SK-N-MC (cell line): ENCODE measurements at regions not wholly inside any gene's neighbourhood (a gene's known extent, or its start where the extent isn't known, plus 50 kb on each side); places are given as distances from the start of the nearest gene placed in this dataset.

Experiments used
- EZH2 ChIP-seq: fragments of 200-600 bp; sonication (generic); IDR thresholded peaks from one replicate; pipeline ENCODE4 v1.6.1; 2017; ENCODE audit warnings: antibody characterized with exemption
- POLR2AphosphoS5 ChIP-seq: IDR thresholded peaks from 2 replicates; pipeline ENCODE4 v1.6.1; 2012; ENCODE audit warnings: mild to moderate bottlenecking, low read depth, low read length, borderline replicate concordance

DNA sequence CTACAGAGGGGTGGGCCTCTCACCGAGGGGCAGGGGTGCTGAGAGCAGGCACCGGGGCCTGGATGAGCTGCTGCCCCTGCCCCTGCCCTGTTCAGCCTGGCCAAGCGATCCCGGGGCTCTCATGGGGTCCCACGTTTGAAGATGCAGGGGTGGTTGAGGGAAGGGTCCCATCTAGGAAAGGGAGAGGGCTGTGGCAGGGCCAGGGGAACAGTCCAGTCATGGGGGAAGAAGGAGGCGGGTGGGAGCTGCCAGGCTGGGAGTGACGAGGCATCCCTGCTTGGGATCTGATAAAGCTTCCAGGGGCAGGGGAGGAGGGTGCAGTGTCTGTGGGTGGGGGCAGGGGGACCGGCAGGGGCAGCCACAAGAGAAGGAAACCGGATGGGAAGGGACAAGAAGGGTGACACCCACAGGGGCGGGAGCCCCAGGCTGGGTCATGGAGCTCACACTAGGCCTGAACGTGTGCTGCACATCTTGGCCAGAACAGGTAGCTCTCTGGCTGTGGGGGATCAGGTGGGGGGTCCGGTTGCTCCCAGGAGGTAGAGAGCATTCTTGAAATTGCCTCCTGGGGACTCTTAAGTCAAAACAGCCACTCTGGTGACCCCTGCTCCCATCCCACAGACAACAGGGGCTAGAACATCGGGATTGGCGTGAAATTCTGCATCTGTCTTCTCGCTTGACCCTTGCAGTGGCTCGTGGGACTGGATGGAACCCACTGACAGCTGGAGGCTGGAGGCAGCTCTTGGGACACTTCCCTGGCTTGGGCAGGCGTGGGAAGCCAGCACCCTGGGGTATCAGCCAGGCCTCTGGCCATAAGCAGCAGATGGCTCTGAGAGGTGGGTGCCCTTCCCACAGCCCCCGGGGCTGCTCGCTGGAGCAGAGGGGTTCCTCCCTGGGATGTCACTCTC lies 58.0 kb upstream of the GATA5 start:
- TF ChIP-seq EZH2 = no peak
- TF ChIP-seq POLR2AphosphoS5 = no peak
